Activated T-cell treated with anti-CD3 and anti-CD28 coated beads, Interleukin-2, amount 50 U/mL, for 24 hours (primary cell): ENCODE measurements at regions not wholly inside any gene's neighbourhood (a gene's known extent, or its start where the extent isn't known, plus 50 kb on each side); places are given as distances from the start of the nearest gene placed in this dataset.

Source experiments
- DNase-seq: peaks from one replicate; pipeline ENCODE4 v3.0.0-alpha.2; 2020
- H3K27ac Mint-ChIP-seq: 2 replicates; pipeline ENCODE4 v1.8.0; 2020; ENCODE audit warnings: mild to moderate bottlenecking, mixed read lengths
- H3K27me3 Mint-ChIP-seq: 2 replicates; pipeline ENCODE4 v1.8.0; 2020; ENCODE audit warnings: mixed read lengths
- H3K36me3 Mint-ChIP-seq: 2 replicates; pipeline ENCODE4 v1.8.0; 2020; ENCODE audit warnings: low read depth, mixed read lengths
- H3K4me1 Mint-ChIP-seq: 2 replicates; pipeline ENCODE4 v1.8.0; 2020; ENCODE audit warnings: low read depth, mixed read lengths
- H3K4me3 Mint-ChIP-seq: 2 replicates; pipeline ENCODE4 v1.8.0; 2020; ENCODE audit warnings: mild to moderate bottlenecking, moderate library complexity, mixed read lengths
- H3K9me3 Mint-ChIP-seq: 2 replicates; pipeline ENCODE4 v1.8.0; 2020; ENCODE audit warnings: mixed read lengths

- peaks cover 17% of the 10 kb centered on the region for H3K27me3 Mint-ChIP-seq
- no peak overlapping the region for H3K27ac Mint-ChIP-seq
- no peaks in the 10 kb centered on the region for H3K4me1 Mint-ChIP-seq
- no peak for DNase-seq
- no peaks in the 10 kb centered on the region for H3K9me3 Mint-ChIP-seq
- no peak overlapping the region for H3K4me3 Mint-ChIP-seq
- no peaks in the 10 kb centered on the region for H3K36me3 Mint-ChIP-seq
Observed at GRCh38 chr6:145116591-145117178, 618.6 kb downstream of the EPM2A start.

- no peaks in the 10 kb centered on the region for H3K4me1 Mint-ChIP-seq
- H3K9me3 Mint-ChIP-seq: no peaks in the 10 kb centered on the region
- DNase-seq: no peak
- no peak overlapping the region for H3K27ac Mint-ChIP-seq
- peaks cover 9% of the 10 kb centered on the region for H3K27me3 Mint-ChIP-seq
- H3K4me3 Mint-ChIP-seq: no peak overlapping the region
- H3K36me3 Mint-ChIP-seq: no peaks in the 10 kb centered on the region
Observed at GRCh38 chr6:145118224-145118623, 617.1 kb downstream of the EPM2A start.

GRCh38 chr6:145119081-145119480 is 616.2 kb downstream of the EPM2A start:
- Mint-ChIP-seq H3K27ac (no peak overlapping the region), H3K27me3 (peaks cover 12% of the 10 kb centered on the region), H3K9me3 (no peaks in the 10 kb centered on the region), H3K4me3 (no peak overlapping the region), H3K36me3 (no peaks in the 10 kb centered on the region), H3K4me1 (no peaks in the 10 kb centered on the region)
- DNase-seq: no peak

GRCh38 chr6:145132709-145133108 is 602.6 kb downstream of the EPM2A start:
- no peaks in the 10 kb centered on the region for H3K36me3 Mint-ChIP-seq
- H3K9me3 Mint-ChIP-seq: no peaks in the 10 kb centered on the region
- H3K4me3 Mint-ChIP-seq: no peak overlapping the region
- no peak for DNase-seq
- H3K27me3 Mint-ChIP-seq: peaks cover 12% of the 10 kb centered on the region
- no peak overlapping the region for H3K27ac Mint-ChIP-seq
- H3K4me1 Mint-ChIP-seq: no peaks in the 10 kb centered on the region

GRCh38 chr6:145135702-145136101 is 599.6 kb downstream of the EPM2A start:
- Mint-ChIP-seq H3K4me3 (no peak overlapping the region), H3K27ac (no peak overlapping the region), H3K27me3 (peaks cover 19% of the 10 kb centered on the region), H3K4me1 (no peaks in the 10 kb centered on the region), H3K9me3 (no peaks in the 10 kb centered on the region), H3K36me3 (no peaks in the 10 kb centered on the region)
- DNase-seq: no peak

- no peaks in the 10 kb centered on the region for H3K4me1 Mint-ChIP-seq
- no peaks in the 10 kb centered on the region for H3K36me3 Mint-ChIP-seq
- no peaks in the 10 kb centered on the region for H3K9me3 Mint-ChIP-seq
- no peak for DNase-seq
- no peak overlapping the region for H3K27ac Mint-ChIP-seq
- H3K4me3 Mint-ChIP-seq: no peak overlapping the region
- H3K27me3 Mint-ChIP-seq: peaks cover 23% of the 10 kb centered on the region
Observed at GRCh38 chr6:145137425-145137824, 597.9 kb downstream of the EPM2A start.

GRCh38 chr6:145138469-145139139 is 596.7 kb downstream of the EPM2A start:
- H3K27ac Mint-ChIP-seq: no peak overlapping the region
- DNase-seq: no peak
- no peaks in the 10 kb centered on the region for H3K4me1 Mint-ChIP-seq
- H3K4me3 Mint-ChIP-seq: no peak overlapping the region
- H3K36me3 Mint-ChIP-seq: no peaks in the 10 kb centered on the region
- peaks cover 27% of the 10 kb centered on the region for H3K27me3 Mint-ChIP-seq
- H3K9me3 Mint-ChIP-seq: no peaks in the 10 kb centered on the region

- Mint-ChIP-seq H3K4me3 (no peak overlapping the region), H3K27ac (no peak overlapping the region), H3K4me1 (no peaks in the 10 kb centered on the region), H3K9me3 (no peaks in the 10 kb centered on the region), H3K27me3 (peaks cover 26% of the 10 kb centered on the region), H3K36me3 (no peaks in the 10 kb centered on the region)
- no peak for DNase-seq
Observed at GRCh38 chr6:145139140-145139850, 596.0 kb downstream of the EPM2A start.

- H3K9me3 Mint-ChIP-seq: no peaks in the 10 kb centered on the region
- no peak overlapping the region for H3K4me3 Mint-ChIP-seq
- DNase-seq: no peak
- no peaks in the 10 kb centered on the region for H3K4me1 Mint-ChIP-seq
- H3K27me3 Mint-ChIP-seq: peaks cover 26% of the 10 kb centered on the region
- H3K36me3 Mint-ChIP-seq: no peaks in the 10 kb centered on the region
- H3K27ac Mint-ChIP-seq: no peak overlapping the region
Observed at GRCh38 chr6:145139895-145140294, 595.4 kb downstream of the EPM2A start.

- Mint-ChIP-seq H3K4me3 (no peak overlapping the region), H3K9me3 (no peaks in the 10 kb centered on the region), H3K4me1 (no peaks in the 10 kb centered on the region), H3K27ac (no peak overlapping the region), H3K36me3 (no peaks in the 10 kb centered on the region), H3K27me3 (peaks cover 18% of the 10 kb centered on the region)
- DNase-seq: no peak
Observed at GRCh38 chr6:145141572-145141971, 593.7 kb downstream of the EPM2A start.

GRCh38 chr6:145142958-145143357 is 592.4 kb downstream of the EPM2A start:
- no peaks in the 10 kb centered on the region for H3K36me3 Mint-ChIP-seq
- no peak overlapping the region for H3K4me3 Mint-ChIP-seq
- peaks cover 18% of the 10 kb centered on the region for H3K27me3 Mint-ChIP-seq
- no peaks in the 10 kb centered on the region for H3K4me1 Mint-ChIP-seq
- no peaks in the 10 kb centered on the region for H3K9me3 Mint-ChIP-seq
- DNase-seq: no peak
- H3K27ac Mint-ChIP-seq: no peak overlapping the region

- Mint-ChIP-seq H3K36me3 (no peaks in the 10 kb centered on the region), H3K9me3 (no peaks in the 10 kb centered on the region), H3K27me3 (peaks cover 18% of the 10 kb centered on the region), H3K4me1 (no peaks in the 10 kb centered on the region), H3K4me3 (no peak overlapping the region), H3K27ac (no peak overlapping the region)
- no peak for DNase-seq
Observed at GRCh38 chr6:145143379-145143778, 591.9 kb downstream of the EPM2A start.

GRCh38 chr6:145147559-145147958 is 587.8 kb downstream of the EPM2A start:
- Mint-ChIP-seq H3K27ac (no peak overlapping the region), H3K27me3 (peaks cover 17% of the 10 kb centered on the region), H3K4me3 (no peak overlapping the region), H3K9me3 (no peaks in the 10 kb centered on the region), H3K4me1 (peaks cover 1% of the 10 kb centered on the region), H3K36me3 (no peaks in the 10 kb centered on the region)
- DNase-seq: no peak

- H3K9me3 Mint-ChIP-seq: no peaks in the 10 kb centered on the region
- H3K36me3 Mint-ChIP-seq: no peaks in the 10 kb centered on the region
- H3K4me3 Mint-ChIP-seq: no peak overlapping the region
- DNase-seq: no peak
- peaks cover 12% of the 10 kb centered on the region for H3K27me3 Mint-ChIP-seq
- peaks cover 1% of the 10 kb centered on the region for H3K4me1 Mint-ChIP-seq
- H3K27ac Mint-ChIP-seq: no peak overlapping the region
Observed at GRCh38 chr6:145147981-145148749, 587.2 kb downstream of the EPM2A start.
